Omental fat pad (tissue), 3 donors: ENCODE measurements at regions not wholly inside any gene's neighbourhood (a gene's known extent, or its start where the extent isn't known, plus 50 kb on each side); places are given as distances from the start of the nearest gene placed in this dataset.

Experiments
- ATAC-seq: fragments of 150-250 bp; one replicate; pipeline ENCODE4 v1.9.1; 2016; ENCODE audit warnings: mild to moderate bottlenecking, moderate library complexity; ENCODE audit not compliant: low FRiP score
- DNase-seq: peaks from one replicate; pipeline ENCODE4 v3.0.0-alpha.2; 2019; ENCODE audit warnings: low spot score
- TF ChIP-seq, protein P1 (sequence below), 3 donors: fragments of 450-650 bp; IDR thresholded peaks; one replicate each; pipeline ENCODE4 v1.5.1; 2016 to 2017; ENCODE audit warnings: antibody characterized with exemption in 3 of 3, mild to moderate bottlenecking in 3 of 3, moderate library complexity in 2 of 3

DNA sequence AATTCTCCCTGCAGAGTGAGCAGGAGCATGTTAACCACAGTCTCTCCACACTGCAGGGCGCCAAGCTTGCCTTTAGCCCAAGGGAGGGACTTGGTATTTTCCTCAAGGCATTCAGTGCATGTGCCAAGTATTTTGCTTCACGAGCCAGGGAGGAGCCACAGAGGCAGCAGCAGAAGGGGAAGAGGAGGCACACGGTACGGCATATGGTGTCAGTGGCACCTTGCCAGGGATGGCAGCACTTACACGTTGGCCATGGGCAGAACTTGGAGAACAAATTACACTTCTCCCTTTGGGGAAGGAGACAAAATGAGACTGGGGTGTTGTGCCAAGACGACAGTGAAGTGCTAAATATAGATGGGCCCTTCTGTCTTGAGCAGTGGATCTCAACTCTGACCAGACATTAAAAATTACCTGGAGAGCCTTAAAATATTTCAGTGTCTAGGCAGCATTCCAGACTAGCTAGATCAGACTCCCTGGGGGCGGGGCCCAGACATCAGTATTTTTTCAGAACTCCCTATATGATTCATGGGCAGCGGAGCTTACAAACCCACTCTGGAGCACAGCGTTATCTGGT is 155.8 kb downstream of the DRD1 start:
- TF ChIP-seq, protein P1, sequence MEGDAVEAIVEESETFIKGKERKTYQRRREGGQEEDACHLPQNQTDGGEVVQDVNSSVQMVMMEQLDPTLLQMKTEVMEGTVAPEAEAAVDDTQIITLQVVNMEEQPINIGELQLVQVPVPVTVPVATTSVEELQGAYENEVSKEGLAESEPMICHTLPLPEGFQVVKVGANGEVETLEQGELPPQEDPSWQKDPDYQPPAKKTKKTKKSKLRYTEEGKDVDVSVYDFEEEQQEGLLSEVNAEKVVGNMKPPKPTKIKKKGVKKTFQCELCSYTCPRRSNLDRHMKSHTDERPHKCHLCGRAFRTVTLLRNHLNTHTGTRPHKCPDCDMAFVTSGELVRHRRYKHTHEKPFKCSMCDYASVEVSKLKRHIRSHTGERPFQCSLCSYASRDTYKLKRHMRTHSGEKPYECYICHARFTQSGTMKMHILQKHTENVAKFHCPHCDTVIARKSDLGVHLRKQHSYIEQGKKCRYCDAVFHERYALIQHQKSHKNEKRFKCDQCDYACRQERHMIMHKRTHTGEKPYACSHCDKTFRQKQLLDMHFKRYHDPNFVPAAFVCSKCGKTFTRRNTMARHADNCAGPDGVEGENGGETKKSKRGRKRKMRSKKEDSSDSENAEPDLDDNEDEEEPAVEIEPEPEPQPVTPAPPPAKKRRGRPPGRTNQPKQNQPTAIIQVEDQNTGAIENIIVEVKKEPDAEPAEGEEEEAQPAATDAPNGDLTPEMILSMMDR (IDR thresholded peaks at IDR 0.05): no peak
- peak; percentile 92 for ATAC-seq

DNA sequence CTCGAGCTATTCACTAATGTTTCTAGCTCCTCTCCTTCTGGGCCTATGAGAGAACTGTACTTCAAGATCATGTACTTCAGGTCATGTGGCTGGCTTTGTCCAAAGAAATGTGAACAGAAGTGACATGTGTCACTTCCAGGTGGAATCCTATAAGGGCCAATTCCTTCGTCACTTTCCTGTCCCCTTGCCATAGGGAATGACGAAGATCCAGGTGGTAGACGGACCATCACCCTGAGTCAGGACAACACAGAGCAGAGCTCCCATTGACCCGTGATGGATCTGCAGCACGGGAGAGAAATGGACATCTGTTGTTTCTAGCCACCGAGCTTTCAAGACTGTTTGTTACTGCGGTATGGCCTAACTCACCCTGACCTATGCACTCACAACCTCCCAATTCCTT is 157.0 kb downstream of the DRD1 start:
- no peak for DNase-seq
- TF ChIP-seq, protein P1 (IDR thresholded peaks at IDR 0.05): no peak
- no peak for ATAC-seq

More for the DNA sequence above, 155.8 kb downstream of the DRD1 start:
- DNase-seq: peak; percentile 27

DNA sequence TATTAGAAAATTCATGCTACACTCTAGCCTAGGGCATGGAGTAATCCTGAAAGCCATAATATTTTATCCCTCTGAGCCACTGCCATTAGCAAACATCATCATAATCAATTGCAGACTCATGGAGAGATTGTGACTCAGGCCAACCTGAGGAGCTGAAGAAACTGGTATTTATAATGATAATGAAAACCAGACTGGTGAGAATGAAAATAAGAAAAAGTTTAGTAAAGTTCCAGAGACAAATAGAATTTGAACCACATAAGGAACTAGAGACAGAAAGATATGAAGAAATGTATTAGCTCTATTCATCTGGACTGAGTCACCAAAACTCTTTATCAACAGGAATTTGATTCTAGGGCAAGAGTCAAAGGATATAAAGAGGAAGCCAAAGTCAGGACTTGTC is 158.7 kb downstream of the DRD1 start:
- DNase-seq (no peak), ATAC-seq (no peak)
- TF ChIP-seq, protein P1 (IDR thresholded peaks at IDR 0.05): no peak

DNA sequence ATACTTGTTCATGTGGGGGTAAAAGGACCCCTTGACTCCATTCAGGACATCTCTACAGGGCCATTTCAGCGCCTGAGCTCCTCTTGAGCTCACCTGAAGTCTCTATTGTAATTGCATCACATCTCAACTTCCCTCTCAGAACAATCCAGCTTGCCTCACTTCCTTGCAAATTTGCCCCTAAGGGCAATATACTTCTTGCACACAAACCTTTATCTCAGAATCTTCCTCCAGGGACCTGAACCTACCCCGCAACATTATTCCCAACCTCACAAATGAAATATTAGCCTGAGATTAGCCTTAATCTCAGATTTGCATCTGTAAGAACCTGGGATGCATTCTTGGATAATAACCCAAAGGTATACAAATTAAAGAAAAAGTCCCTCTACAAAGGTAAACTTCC is 159.2 kb downstream of the DRD1 start:
- no peak for ATAC-seq
- no peak for DNase-seq
- TF ChIP-seq, protein P1 (IDR thresholded peaks at IDR 0.05): no peak

DNA sequence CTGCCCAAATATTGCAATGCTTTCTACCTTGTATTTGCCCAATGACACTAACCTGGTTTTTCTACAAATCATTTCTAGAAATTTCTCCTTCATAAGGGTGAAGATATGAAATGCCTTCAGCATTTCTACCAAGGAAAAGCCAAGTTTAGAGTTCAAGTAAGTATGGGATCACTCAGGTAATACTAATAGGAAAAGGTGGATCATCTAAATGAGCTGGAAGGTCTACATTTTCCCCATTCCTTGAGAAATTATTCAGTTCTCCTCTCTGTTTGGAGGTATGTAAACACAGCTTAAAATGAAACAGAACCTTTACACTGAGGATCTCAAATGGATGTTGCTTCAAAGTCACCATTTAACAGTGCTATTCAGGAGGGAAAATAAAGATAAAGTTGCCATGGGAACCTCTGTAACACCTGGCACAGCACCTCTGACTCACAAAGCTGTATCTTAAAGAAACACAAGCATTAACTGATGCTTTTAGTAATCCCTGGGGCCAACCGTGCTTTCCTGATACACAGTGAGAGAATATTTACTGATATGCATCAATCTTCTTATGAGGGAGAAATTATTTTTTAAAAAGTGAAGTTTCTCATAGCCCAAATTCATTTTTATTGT is 161.3 kb downstream of the DRD1 start:
- DNase-seq (no peak), ATAC-seq (no peak)
- TF ChIP-seq, protein P1 (IDR thresholded peaks at IDR 0.05): no peak

DNA sequence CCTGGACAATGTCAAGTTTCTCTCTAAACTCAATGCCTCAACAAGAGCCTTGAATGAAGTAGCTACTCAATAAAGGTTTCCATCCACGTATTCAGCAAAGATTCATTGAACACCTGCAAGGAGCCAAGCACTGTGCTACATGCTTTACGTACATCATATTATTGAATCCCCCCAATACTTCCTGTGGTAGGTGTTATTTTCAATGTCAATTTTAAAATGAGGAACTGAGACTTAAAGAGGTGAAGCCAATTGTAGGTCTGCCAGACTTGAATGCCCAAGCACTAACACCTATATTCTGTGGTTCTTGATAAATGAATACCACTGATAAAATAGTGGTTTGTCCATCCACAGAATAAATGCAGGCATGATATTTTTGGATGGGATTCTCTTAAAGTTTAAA is 162.3 kb downstream of the DRD1 start:
- DNase-seq (no peak), ATAC-seq (no peak)
- TF ChIP-seq, protein P1 (IDR thresholded peaks at IDR 0.05): no peak

DNA sequence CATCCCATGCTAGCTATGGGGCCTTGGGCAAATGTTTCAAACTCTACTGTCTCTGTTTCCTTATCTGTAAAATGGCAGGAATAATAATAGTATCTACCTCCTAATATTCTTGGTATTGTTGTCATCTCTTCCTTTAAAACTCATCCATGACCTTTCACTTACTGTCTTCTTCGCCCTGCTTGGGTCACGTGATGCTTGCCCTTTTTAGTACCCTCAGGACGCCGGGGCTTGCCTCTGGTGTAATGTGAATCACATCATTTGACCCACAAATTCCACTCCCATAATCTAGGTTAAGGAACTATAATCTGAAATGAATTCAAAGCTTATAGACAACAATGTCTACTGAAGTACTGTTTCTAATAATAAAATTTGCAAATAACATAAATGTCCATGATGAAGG is 162.7 kb downstream of the DRD1 start:
- DNase-seq (no peak), ATAC-seq (no peak)
- TF ChIP-seq, protein P1 (IDR thresholded peaks at IDR 0.05): no peak
